HG03108 (cell line): ENCODE measurements at regions not wholly inside any gene's neighbourhood (a gene's known extent, or its start where the extent isn't known, plus 50 kb on each side); places are given as distances from the start of the nearest gene placed in this dataset.

Source experiments
- ATAC-seq: cut with Tn5 transposase; IDR thresholded peaks from one replicate; pipeline ENCODE4 v1.9.1; 2021; ENCODE audit warnings: moderate library complexity; ENCODE audit not compliant: unreplicated experiment

GRCh38 chr14:99064262-99064954, 207.6 kb downstream of the BCL11B start:
- ATAC-seq = no peak

- ATAC-seq = no peak
Measured at GRCh38 chr14:99065551-99065950, 206.4 kb downstream of the BCL11B start.

GRCh38 chr14:99066378-99066777, 205.6 kb downstream of the BCL11B start:
- ATAC-seq = no peak

GRCh38 chr14:99067141-99067920, 204.7 kb downstream of the BCL11B start:
- ATAC-seq = no peak

- no peak for ATAC-seq
Measured at GRCh38 chr14:99067927-99068326, 204.1 kb downstream of the BCL11B start.

GRCh38 chr14:99069946-99070345, 202.1 kb downstream of the BCL11B start:
- no peak for ATAC-seq

GRCh38 chr14:99072433-99072832, 199.6 kb downstream of the BCL11B start:
- ATAC-seq = no peak

- ATAC-seq = no peak
Measured at GRCh38 chr14:99072956-99073355, 199.0 kb downstream of the BCL11B start.

GRCh38 chr14:99073431-99073830, 198.6 kb downstream of the BCL11B start:
- ATAC-seq = no peak

GRCh38 chr14:99075061-99075460, 196.9 kb downstream of the BCL11B start:
- no peak for ATAC-seq

GRCh38 chr14:99075771-99076375, 196.1 kb downstream of the BCL11B start:
- ATAC-seq = no peak

GRCh38 chr14:99077076-99077843, 194.7 kb downstream of the BCL11B start:
- ATAC-seq = no peak

- ATAC-seq = no peak
Measured at GRCh38 chr14:99077844-99078236, 194.2 kb downstream of the BCL11B start.

GRCh38 chr14:99078426-99078825, 193.6 kb downstream of the BCL11B start:
- ATAC-seq = no peak

GRCh38 chr14:99079061-99079727, 192.8 kb downstream of the BCL11B start:
- ATAC-seq = no peak

- no peak for ATAC-seq
Measured at GRCh38 chr14:99080306-99080705, 191.7 kb downstream of the BCL11B start.

GRCh38 chr14:99081156-99081765, 190.7 kb downstream of the BCL11B start:
- no peak for ATAC-seq

- ATAC-seq = no peak
Measured at GRCh38 chr14:99081880-99082279, 190.1 kb downstream of the BCL11B start.

GRCh38 chr14:99093532-99094517, 178.2 kb downstream of the BCL11B start:
- no peak for ATAC-seq
